Activated T-cell treated with anti-CD3 and anti-CD28 coated beads, Interleukin-2, amount 50 U/mL, for 72 hours (primary cell): ENCODE measurements at regions not wholly inside any gene's neighbourhood (a gene's known extent, or its start where the extent isn't known, plus 50 kb on each side); places are given as distances from the start of the nearest gene placed in this dataset.
"Not testable (repeated sequence)": the region's sequence is repeated elsewhere in the genome, so short reads cannot be mapped to it uniquely, and the experiment has no call there.

ENCODE experiments used
- ATAC-seq, 2 donors: fragments of 150-1000 bp; cut with Tn5 transposase; replicated peaks in 1 of 2; 2 replicates each; pipeline ENCODE4 v1.10.0; 2021; ENCODE audit warnings: moderate library complexity in 2 of 2, mild to moderate bottlenecking in 1 of 2
- DNase-seq, 2 donors: peaks; one replicate each; pipeline ENCODE4 v3.0.0; 2021 to 2022; ENCODE audit warnings: mixed read lengths in 1 of 2
- H3K27ac Mint-ChIP-seq: one replicate; pipeline ENCODE4 v1.8.0; 2022; ENCODE audit warnings: mild to moderate bottlenecking, moderate library complexity, mixed read lengths
- H3K27me3 Mint-ChIP-seq: one replicate; pipeline ENCODE4 v1.8.0; 2022; ENCODE audit warnings: low read depth, mixed read lengths
- H3K36me3 Mint-ChIP-seq, 2 donors: one replicate each; pipeline ENCODE4 v1.8.0; 2022; ENCODE audit warnings: mixed read lengths in 2 of 2, mild to moderate bottlenecking in 1 of 2; ENCODE audit not compliant: insufficient read depth in 2 of 2
- H3K4me1 Mint-ChIP-seq: one replicate; pipeline ENCODE4 v1.8.0; 2022; ENCODE audit warnings: low read depth, mixed read lengths
- H3K4me3 Mint-ChIP-seq, 2 donors: one replicate each; pipeline ENCODE4 v1.8.0; 2022; ENCODE audit warnings: mild to moderate bottlenecking in 2 of 2, mixed read lengths in 2 of 2, moderate library complexity in 2 of 2
- H3K9me3 Mint-ChIP-seq, 2 donors: one replicate each; pipeline ENCODE4 v1.8.0; 2022; ENCODE audit warnings: mixed read lengths in 2 of 2

- peaks cover 0 to 2% of the 10 kb centered on the region in 2 donors for H3K9me3 Mint-ChIP-seq
- ATAC-seq: no peak
- H3K27ac Mint-ChIP-seq: no peak overlapping the region
- no peak for DNase-seq
- H3K4me1 Mint-ChIP-seq: no peaks in the 10 kb centered on the region
- H3K27me3 Mint-ChIP-seq: no peaks in the 10 kb centered on the region
- no peak overlapping the region for H3K4me3 Mint-ChIP-seq
- no peaks in the 10 kb centered on the region for H3K36me3 Mint-ChIP-seq
Observed at GRCh38 chr2:66253066-66253465, 181.9 kb upstream of the MEIS1 start.

GRCh38 chr2:66252109-66252508, 182.8 kb upstream of the MEIS1 start:
- Mint-ChIP-seq H3K27ac (no peak overlapping the region), H3K4me1 (no peaks in the 10 kb centered on the region), H3K27me3 (no peaks in the 10 kb centered on the region), H3K9me3 (peaks cover 2 to 3% of the 10 kb centered on the region in 2 donors), H3K4me3 (no peak overlapping the region), H3K36me3 (no peaks in the 10 kb centered on the region)
- DNase-seq (no peak), ATAC-seq (no peak)

- Mint-ChIP-seq H3K27me3 (no peaks in the 10 kb centered on the region), H3K27ac (no peak overlapping the region), H3K36me3 (no peaks in the 10 kb centered on the region), H3K4me3 (no peak overlapping the region), H3K9me3 (peaks cover 2 to 3% of the 10 kb centered on the region in 2 donors), H3K4me1 (no peaks in the 10 kb centered on the region)
- ATAC-seq (no peak), DNase-seq (no peak)
Observed at GRCh38 chr2:66251573-66251972, 183.4 kb upstream of the MEIS1 start.

GRCh38 chr2:66249089-66249488, 185.8 kb upstream of the MEIS1 start:
- H3K27ac Mint-ChIP-seq, ATAC-seq, H3K4me1 Mint-ChIP-seq, H3K9me3 Mint-ChIP-seq, H3K36me3 Mint-ChIP-seq, H3K4me3 Mint-ChIP-seq, H3K27me3 Mint-ChIP-seq, DNase-seq: not testable (repeated sequence)

GRCh38 chr2:66243809-66244208, 191.1 kb upstream of the MEIS1 start:
- H3K27ac Mint-ChIP-seq, H3K4me1 Mint-ChIP-seq, ATAC-seq, DNase-seq, H3K9me3 Mint-ChIP-seq, H3K36me3 Mint-ChIP-seq, H3K27me3 Mint-ChIP-seq, H3K4me3 Mint-ChIP-seq: not testable (repeated sequence)

- H3K4me3 Mint-ChIP-seq, H3K27ac Mint-ChIP-seq, DNase-seq, H3K9me3 Mint-ChIP-seq, ATAC-seq, H3K4me1 Mint-ChIP-seq, H3K36me3 Mint-ChIP-seq, H3K27me3 Mint-ChIP-seq: not testable (repeated sequence)
Observed at GRCh38 chr2:66242888-66243287, 192.0 kb upstream of the MEIS1 start.

GRCh38 chr2:66242099-66242789, 192.7 kb upstream of the MEIS1 start:
- ATAC-seq (no peak), DNase-seq (no peak)
- Mint-ChIP-seq H3K9me3 (no peaks in the 10 kb centered on the region), H3K27me3 (no peaks in the 10 kb centered on the region), H3K4me3 (no peak overlapping the region), H3K36me3 (peaks cover 0 to 2% of the 10 kb centered on the region in 2 donors), H3K4me1 (no peaks in the 10 kb centered on the region), H3K27ac (no peak overlapping the region)

GRCh38 chr2:66240286-66240685, 194.6 kb upstream of the MEIS1 start:
- H3K4me1 Mint-ChIP-seq: no peaks in the 10 kb centered on the region
- no peak overlapping the region for H3K27ac Mint-ChIP-seq
- H3K9me3 Mint-ChIP-seq: no peaks in the 10 kb centered on the region
- no peak for DNase-seq
- H3K27me3 Mint-ChIP-seq: no peaks in the 10 kb centered on the region
- H3K4me3 Mint-ChIP-seq: no peak overlapping the region
- H3K36me3 Mint-ChIP-seq: peaks cover 0 to under 1% of the 10 kb centered on the region in 2 donors
- ATAC-seq: no peak

- H3K27ac Mint-ChIP-seq: no peak overlapping the region
- ATAC-seq (no peak), DNase-seq (no peak)
- no peaks in the 10 kb centered on the region for H3K4me1 Mint-ChIP-seq
- H3K4me3 Mint-ChIP-seq: no peak overlapping the region
- H3K27me3 Mint-ChIP-seq: no peaks in the 10 kb centered on the region
- H3K9me3 Mint-ChIP-seq: no peaks in the 10 kb centered on the region
- H3K36me3 Mint-ChIP-seq: no peaks in the 10 kb centered on the region
Observed at GRCh38 chr2:66239655-66240054, 195.3 kb upstream of the MEIS1 start.

- ATAC-seq (no peak), DNase-seq (no peak)
- Mint-ChIP-seq H3K9me3 (no peaks in the 10 kb centered on the region), H3K27me3 (no peaks in the 10 kb centered on the region), H3K4me3 (no peak overlapping the region), H3K27ac (no peak overlapping the region), H3K36me3 (no peaks in the 10 kb centered on the region), H3K4me1 (no peaks in the 10 kb centered on the region)
Observed at GRCh38 chr2:66237803-66238379, 197.0 kb upstream of the MEIS1 start.

- ATAC-seq: no peak
- DNase-seq: no peak
- peaks cover under 1 to 2% of the 10 kb centered on the region in 2 donors for H3K9me3 Mint-ChIP-seq
- no peak overlapping the region for H3K27ac Mint-ChIP-seq
- no peaks in the 10 kb centered on the region for H3K36me3 Mint-ChIP-seq
- H3K4me3 Mint-ChIP-seq: no peak overlapping the region
- no peaks in the 10 kb centered on the region for H3K27me3 Mint-ChIP-seq
- no peaks in the 10 kb centered on the region for H3K4me1 Mint-ChIP-seq
Observed at GRCh38 chr2:66236816-66237802, 197.8 kb upstream of the MEIS1 start.

GRCh38 chr2:66236067-66236685, 198.7 kb upstream of the MEIS1 start:
- Mint-ChIP-seq H3K36me3 (no peaks in the 10 kb centered on the region), H3K9me3 (peaks cover 2% of the 10 kb centered on the region in 2 donors), H3K27ac (no peak overlapping the region), H3K4me1 (no peaks in the 10 kb centered on the region), H3K4me3 (no peak overlapping the region), H3K27me3 (no peaks in the 10 kb centered on the region)
- DNase-seq (no peak), ATAC-seq (no peak)

GRCh38 chr2:66235428-66235827, 199.5 kb upstream of the MEIS1 start:
- ATAC-seq: no peak
- no peaks in the 10 kb centered on the region for H3K4me1 Mint-ChIP-seq
- no peaks in the 10 kb centered on the region for H3K36me3 Mint-ChIP-seq

More at GRCh38 chr2:66235428-66235827, 199.5 kb upstream of the MEIS1 start:
- Mint-ChIP-seq H3K27me3 (no peaks in the 10 kb centered on the region), H3K4me3 (no peak overlapping the region), H3K27ac (no peak overlapping the region), H3K9me3 (peaks cover 2% of the 10 kb centered on the region in 2 donors)
- DNase-seq: no peak
